CD4-positive, alpha-beta T cell treated with Interleukin-1 beta for 1 hour (primary cell): ENCODE measurements at regions not wholly inside any gene's neighbourhood (a gene's known extent, or its start where the extent isn't known, plus 50 kb on each side); places are given as distances from the start of the nearest gene placed in this dataset.
A peak's percentile ranks its signal among the peaks of the same experiment; 100 is the strongest.
"Not testable (repeated sequence)": the region's sequence is repeated elsewhere in the genome, so short reads cannot be mapped to it uniquely, and the experiment has no call there.

ENCODE experiments used
- DNase-seq, 2 donors: peaks; one replicate each; pipeline ENCODE4 v3.0.0-alpha.2; 2020 to 2022

DNA sequence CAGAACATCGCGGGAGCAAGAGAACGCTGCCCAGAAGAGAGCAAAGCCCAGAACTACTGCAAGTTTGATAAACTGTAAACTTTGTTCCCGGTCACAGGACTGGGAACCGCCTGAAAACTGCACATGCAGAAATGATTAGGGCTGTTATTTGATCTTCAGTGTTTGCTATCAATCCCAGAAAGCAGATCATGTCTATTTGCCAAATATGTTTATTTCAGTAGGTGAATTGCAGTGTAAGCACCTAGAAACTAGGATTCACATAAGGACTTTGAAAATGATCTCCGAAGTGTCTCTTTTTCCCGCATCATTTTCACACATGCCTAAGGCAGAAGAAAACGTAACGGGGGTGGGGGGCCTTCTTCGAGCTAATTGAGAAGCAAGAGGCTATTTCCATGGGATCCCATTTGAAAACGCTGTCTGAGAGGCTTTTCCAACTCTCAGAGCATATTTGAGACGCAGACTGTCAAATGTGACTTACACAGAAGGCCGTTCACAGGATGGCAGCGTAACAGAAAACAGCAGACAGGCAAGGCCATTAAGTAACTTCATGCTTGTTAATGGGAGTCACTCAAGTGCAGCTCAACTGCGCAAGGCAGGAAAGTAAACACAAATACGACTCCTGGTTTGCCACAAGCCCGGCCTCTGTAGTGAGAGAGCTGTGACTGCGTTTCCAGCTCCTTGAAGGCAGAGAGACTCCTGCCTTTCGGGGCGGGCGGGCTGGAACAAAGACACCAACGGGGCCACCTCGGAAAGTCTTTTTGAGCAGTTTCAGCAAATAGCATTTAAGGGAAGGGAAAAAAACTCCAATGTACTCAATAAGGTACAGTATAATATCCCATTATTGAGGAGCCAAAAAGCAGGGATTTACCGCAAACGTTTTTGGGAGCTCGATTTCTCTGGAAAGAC, 144.7 kb upstream of the ZNF217 start:
- DNase-seq: no peak

DNA sequence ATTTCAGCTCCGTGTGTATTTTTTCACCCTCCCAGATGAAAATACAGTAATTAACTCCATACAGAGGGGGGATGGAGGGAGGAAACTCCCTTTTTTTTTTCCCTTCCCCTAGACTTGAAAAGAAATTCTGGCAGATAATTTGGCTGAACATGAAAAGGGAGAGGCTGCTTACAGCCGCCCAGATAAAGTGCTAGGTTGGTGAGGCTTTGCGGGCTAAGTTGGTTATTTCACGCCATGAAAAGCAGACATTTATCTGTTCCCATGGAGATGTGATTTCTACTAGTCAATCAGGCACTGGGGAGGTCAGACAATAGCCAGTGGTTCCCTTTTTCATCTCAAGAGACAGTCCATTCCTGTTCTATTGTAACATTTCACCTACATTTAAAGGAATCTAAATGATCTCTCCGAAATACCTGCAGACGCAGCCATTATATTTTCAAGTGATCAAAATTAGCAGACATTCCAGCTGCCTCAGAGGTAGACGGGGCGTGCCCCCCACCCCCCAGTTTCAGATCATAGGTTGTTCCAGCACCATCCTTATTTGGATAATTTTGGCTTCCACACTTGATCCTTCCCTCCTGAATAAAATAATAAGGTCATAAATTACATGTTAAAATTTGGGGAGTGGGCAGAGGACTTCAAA, 143.9 kb upstream of the ZNF217 start:
- DNase-seq: no peak

DNA sequence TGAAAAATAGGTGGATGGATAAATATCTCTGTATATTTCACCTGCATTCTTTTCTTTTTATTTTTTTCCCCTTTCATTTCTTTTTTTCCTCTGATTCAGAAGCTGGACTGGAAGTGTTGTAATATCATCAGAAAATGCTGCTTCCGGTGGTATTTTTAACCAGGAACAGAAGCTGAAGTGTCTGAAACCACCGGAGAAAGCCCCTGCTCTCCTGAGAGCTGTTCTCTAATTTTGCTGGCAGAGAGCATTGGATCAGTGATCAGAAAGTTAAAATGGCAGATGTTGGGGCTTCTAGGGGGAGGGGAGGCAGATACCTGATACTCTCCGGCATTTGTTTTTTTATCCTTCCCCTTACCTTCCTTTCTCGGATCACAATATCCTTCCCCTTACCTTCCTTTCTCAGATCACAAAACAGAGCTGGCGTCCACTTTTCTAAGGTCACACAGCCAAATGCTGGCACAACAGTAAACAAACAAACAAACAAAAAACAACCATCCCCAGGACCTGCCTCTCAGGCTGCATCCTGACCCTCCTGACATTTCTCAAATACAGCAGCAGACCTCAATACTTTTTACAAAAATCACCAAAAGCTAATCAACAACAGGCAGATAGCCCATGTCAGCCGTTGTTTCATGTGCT, 143.2 kb upstream of the ZNF217 start:
- peak in 1 of 2 donors; percentile 26 for DNase-seq

DNA sequence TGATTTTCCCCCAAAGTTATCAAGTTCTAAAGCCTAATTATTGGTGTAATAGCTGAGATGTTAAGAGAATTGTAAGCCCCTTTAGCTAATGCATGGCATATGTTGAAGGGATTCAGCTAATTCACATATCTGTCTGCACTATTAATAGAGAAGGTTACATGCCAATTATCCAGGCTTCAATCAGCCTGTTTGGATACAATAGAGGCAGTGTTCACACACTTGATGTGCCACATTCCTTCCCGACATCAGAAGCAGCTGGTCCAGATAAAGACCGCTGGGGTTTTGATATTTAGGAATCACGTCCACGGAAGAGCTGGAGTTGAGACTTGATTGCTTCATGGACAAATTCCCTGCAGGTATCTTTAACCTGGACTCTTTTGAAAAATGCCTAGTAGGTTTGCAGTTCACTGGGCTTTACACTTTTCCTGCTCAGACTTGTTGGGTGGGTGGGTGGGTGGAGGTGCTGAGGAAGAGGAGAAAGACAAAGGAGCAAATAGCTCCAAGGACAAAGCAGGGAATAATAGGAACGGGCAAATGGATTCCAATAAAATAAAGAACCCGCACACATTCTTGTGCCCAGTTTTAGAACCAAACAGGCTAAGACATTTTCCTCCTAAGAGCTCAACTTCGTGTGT, 142.6 kb upstream of the ZNF217 start:
- DNase-seq: no peak

DNA sequence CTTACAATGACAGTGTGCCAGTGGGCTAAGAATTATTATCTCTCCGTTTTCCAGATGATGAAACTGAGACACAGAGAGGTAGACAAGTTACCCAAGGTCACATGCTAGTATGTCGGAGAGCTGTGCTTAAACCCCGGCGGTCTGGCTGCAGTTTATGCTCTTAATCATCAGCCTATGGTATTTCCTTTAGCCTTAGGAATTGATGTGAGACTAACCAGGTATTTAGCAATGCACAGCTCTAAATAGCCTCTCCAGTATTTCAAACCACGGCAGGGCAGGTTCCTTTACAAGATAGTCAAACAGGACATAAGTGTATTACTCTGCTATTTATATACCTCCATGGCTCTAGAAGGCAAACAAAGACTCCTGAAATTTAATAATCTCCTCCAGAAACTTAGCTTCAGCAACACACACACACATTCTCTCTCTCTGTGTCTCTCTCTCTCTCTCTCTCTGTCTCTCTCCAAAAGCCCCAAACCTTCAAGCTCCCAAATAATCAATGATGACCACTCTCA, 142.0 kb upstream of the ZNF217 start:
- DNase-seq: no peak

DNA sequence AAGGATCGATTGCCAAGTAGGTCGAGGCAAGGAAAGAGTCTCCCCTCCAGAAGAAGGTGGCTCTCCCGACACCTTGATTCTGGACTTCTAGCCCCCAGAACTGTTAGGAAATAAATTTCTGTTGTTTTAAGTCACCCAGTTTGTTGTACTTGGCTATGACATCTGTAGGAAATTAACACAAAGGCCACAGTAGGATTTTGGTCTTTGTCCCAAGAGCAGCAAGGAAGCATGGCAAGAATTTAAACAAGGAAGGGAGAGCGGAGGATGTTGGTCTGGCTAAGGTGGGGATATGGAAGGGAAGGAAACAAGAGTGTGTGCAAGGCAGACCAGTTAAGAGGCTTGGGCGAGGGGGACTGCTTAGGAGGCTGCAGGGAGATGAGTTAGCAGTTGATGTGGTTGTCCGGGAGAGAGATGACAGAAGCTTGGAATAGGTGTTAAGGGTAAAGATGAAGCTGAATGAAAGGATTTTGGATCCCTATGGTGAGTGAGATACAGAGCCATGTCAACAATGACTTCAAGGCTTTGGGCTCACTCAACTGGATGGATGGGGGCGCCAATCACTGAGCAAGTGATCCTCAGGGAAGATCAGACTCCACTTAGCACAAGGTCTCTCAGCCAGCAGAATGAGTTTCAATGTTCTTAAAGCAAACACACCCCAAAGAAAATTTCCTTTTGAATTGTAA, 140.5 kb upstream of the ZNF217 start:
- no peak for DNase-seq

DNA sequence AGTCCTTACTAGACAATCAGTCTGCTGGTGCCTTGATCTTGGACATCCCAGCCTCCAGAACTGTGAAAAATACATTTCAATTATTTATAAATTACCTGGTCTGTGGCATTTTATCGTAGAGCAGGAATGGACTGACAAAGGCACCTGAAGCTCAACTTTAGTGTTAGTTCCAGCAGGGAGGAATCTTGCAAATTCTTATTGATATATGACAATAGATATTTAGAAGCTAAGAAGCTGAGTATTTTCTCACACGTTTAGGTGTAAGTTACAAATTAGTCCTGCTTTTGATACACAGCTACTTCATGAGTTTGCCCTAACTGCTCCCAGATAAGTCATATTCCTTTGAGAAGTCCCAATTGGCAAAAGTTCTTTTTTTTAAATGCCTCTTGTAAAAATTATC, 138.0 kb upstream of the ZNF217 start:
- no peak for DNase-seq

DNA sequence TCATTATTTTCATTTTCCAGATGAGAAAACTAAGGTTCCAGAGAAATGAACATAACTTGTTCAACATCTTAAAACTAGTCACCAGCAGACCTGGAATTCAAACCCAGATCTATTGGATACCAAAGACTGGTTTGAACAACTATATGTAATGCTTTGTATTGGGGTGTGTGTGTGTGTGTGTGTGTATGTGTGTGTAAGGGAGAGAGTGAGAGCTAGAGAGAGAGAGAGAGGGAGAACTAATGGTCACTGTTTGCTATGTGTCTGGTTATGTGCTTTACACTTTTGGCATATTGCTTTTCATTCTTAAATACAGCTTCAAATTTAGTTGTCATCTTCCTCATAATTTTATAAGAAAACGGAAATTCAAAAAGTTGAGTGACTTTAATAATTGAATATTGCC, 134.7 kb upstream of the ZNF217 start:
- DNase-seq: no peak

DNA sequence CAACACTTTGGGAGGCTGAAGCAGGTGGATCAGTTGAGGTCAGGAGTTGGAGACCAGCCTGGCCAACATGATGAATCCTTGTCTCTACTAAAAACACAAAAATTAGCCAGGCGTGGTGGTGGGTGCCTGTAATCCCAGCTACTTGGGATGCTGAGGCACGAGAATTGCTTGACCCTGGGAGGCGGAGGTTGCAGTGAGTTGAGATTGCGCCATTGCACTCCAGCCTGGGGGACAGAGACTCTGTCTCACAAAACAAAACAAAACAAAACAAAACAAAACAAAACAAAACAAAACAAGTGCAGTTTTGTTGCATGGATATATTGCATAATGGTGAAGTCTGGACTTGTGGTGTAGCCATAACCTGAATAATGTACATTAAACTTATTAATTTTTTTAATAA, 133.6 kb upstream of the ZNF217 start:
- not testable (repeated sequence) for DNase-seq

DNA sequence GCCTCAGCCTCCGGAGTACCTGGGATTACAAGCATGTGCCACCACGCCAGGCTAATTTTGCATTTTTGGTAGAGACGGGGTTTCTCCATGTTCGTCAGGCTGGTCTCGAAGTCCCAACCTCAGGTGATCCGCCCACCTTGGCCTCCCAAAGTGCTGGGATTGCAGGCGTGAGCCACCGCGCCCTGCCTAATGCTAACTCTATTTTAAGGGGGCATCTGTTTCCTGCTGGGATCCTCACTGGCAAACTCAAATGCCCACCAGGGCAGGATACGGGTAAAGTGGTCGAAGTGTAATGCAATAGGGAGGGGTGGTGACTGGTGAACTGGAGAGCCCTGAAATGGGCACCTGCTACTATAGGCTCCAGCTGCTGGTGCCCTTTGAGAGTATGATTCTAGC, 131.9 kb upstream of the ZNF217 start:
- DNase-seq: no peak

DNA sequence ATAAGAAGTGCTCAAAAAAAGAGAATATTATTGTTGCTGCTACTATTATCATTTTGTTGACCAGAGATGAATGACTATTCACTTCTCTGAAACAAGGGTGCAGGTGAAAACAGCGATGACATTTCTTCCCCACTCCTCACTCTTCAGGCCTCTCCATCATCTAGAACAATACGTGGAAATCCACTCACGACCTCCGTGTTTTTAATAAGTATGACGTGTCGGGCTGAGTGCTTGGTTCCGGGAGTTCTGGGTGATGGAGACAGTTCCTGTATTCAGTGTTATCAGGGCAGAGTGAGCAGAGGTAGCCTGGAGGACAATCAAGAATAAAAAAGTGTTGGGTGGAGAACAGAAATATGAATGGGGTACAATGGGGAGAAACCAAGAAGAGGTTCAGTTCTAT, 130.0 kb upstream of the ZNF217 start:
- no peak for DNase-seq

DNA sequence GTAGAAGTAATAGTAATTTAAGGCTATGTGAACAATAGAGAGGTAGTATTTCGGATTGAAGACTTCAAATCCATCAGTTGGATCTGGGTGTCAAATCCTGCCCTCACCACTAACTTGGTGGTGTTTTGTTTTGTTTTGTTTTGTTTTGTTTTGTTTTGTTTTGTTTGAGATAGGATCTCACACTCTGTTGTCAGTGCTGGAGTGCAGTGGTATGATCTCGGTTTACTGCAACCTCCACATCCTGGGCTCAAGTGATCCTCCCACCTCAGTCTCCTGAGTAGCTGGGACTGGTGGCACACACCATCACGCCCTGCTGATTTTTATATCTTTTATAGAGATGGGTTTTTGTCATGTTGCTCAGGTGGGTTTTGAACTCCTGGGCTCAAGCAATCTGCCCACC, 129.4 kb upstream of the ZNF217 start:
- no peak for DNase-seq

DNA sequence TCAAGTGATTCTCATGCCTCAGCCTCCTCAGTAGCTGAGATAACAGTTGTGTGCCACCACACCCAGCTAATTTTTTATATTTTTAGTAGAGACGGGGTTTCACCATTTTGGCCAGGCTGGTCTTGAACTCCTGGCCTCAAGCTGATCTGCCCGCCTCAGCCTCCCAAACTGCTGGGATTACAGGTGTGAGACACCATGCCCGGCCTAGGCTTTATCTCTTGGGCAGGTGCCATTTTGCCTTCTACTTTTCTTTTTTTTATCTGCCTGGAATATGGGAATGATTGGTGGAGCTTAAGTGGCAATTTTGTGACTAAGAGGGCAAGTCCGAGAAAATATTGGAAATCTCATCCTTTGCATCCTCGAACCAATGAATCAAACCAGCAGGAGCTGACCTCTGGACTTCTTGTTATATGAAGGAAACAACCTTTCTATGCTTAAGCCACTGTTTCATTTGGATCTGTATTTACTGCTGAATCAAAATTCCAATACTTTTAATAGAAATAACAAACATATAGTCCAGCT, 128.9 kb upstream of the ZNF217 start:
- no peak for DNase-seq

DNA sequence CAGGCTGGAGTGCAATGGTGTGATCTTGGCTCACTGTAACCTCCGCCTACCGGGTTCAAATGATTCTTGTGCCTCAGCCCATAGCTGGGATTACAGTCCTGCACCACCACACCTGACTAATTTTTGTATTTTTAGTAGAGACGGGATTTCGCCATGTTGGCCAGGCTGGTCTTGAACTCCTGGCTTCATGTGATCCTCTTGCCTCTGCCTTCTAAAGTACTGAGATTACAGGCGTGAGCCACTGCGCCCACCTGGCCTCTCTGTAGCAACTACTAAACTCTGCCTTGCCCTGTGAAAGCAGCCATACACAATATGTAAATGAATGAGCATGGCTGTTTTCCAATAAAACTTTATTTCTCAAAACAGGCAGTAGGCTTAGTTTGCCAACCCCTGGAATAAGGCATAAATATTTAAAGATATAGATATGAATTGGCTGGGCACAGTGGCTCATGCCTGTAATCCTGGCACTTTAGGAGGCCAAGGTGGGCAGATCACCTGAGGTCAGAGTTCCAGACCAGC, 127.9 kb upstream of the ZNF217 start:
- DNase-seq: not testable (repeated sequence)

DNA sequence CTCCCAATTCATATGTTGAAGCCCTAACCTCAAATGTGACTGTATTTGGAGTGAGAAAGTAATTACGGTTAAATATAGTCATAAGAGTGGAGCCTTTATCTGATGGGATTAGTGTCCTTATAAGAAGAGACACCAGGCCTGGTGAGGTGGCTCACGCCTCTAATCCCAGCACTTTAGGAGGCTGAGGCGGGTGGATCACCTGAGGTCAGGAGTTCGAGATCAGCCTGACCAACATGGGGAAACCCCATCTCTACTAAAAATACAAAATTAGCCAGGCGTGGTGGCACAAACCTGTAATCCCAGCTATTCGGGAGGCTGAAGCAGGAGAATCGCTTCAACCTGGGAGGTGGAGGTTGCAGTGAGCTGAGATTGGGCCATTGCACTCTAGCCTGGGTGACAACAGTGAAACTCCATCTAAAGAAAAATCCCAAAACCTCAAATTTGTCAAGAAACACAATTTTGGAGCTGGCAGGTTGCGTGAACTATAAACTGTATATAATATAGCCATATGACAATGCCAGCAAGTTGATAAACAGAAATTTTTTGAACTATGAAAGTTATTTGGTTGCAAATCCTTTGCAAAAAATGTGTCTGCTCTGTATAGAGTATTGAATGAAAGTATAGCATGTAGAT, 125.6 kb upstream of the ZNF217 start:
- DNase-seq: not testable (repeated sequence)

DNA sequence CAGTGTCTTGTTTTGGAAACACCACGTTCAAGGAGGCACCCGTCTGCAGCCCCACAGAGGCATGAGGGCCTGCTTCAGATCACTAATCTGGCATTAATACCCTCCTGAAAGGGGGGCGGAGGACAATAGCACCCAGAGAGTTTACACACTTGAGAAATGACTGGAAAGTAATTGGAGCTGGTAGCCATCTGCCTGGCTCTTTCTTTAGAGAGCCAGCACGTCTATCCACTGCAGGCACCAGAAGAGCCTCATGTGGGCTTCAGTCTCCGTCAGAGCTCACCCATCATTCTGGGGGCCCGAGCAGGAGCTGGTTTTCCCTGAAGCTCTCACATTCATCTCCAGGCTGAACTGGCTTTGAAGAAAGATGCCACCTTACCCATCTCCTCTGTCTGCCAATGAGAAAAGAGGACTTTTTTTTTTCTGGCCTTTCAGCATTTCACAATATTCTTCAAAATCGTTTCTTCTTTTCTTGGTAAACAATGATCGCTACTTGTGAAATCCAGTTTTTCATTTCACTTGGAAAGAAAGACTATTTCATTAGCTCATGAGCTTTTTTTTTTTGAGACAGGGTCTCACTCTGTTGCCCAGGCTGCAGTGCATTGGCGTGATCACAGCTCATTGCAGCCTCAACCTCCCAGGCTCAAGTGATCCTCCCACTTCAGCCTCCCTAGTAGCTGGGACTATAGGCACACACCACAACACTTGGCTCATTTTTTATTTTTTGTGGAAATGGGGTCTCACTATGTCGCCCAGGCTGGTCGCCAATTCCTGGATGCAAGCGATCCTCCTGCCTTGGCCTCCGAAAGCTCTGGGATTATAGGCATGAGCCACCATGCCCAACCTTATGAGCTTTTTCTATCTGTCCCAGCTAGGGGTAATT, 124.7 kb upstream of the ZNF217 start:
- DNase-seq: no peak

DNA sequence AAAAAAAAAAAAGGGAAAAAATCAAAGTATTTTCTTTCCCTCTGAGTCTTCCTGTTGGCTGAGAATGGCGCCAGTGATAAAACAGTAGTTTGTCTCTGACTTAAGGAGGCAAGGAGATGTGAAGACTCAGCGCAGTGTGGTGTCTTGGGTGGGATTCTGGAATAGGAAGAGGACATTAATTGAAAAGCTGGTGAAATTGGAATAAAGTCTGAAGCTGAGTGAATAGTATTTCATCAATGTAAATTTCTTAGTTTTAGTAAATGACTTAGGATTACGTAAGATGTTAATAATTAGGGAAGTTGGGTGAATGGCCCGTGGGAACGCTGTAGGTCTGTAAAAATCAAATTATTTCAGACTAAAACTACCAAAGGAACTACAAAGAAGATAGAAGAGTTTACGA, 122.8 kb upstream of the ZNF217 start:
- DNase-seq: no peak

DNA sequence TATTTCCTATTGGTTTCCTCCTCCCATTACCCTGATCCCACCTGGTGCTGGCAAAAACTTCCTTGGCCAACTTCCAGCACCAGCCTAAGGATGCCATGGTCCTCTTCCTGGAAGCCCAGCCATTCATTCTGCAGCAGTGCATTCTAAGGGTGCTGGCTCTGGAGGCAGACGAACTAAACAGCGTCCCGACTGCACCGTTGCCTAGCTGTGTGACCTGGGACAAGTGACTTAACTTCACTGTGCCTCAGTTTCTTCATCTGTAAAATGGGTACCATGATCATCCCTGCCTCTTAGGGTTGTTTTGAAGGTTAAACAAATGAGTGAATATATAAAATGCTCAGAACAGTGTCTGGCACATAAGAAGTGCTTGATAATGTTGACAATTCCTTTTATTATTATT, 120.9 kb upstream of the ZNF217 start:
- DNase-seq: no peak

DNA sequence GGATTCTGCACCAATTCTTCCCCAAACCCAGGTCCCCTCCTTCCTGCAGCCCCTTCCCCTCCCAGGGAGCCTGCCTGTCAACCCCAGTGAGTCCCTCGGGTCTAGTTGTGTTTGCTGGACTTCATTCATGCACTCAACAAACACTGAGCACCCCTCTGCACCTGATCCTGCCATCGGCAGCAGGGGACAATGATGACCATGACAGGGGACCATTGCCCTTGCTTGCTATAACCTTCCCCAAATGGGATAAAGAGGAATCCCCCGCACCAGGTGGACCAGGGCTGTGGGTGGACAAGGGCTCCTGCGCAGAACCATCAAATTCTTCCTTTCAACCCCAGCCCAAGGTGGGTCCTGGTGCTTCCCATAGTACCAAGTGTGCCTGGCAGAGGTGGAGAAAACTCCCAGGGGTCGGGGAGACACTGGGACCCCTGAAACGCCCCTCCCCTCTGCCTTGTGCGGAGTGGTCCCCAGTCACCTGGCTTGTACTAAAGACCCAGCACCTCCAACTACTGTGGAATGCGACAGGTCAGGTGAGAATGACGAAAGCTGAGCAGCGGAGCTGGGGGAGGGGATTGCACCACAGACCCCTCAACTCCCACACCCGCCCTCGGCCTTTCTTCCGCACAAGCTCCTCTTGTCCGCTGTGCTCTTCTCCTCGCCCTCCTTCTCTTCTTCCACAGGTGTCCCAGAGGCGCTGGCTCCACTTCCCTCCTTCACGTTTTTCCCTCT, 119.9 kb upstream of the ZNF217 start:
- DNase-seq: no peak
